Osteocyte (in vitro differentiated cells): ENCODE measurements at regions not wholly inside any gene's neighbourhood (a gene's known extent, or its start where the extent isn't known, plus 50 kb on each side); places are given as distances from the start of the nearest gene placed in this dataset.

Experiments
- DNase-seq: peaks from one replicate; pipeline ENCODE4 v3.0.0; 2021; ENCODE audit warnings: mixed read lengths; ENCODE audit not compliant: unreplicated experiment; ENCODE audit errors: extremely low spot score
- H3K27ac Mint-ChIP-seq: one replicate; pipeline ENCODE4 v1.8.0; 2021; ENCODE audit warnings: mild to moderate bottlenecking, mixed read lengths; ENCODE audit not compliant: unreplicated experiment
- H3K27me3 Mint-ChIP-seq: one replicate; pipeline ENCODE4 v1.8.0; 2021; ENCODE audit warnings: mixed read lengths; ENCODE audit not compliant: unreplicated experiment
- H3K36me3 Mint-ChIP-seq: one replicate; pipeline ENCODE4 v1.8.0; 2021; ENCODE audit warnings: mixed read lengths; ENCODE audit not compliant: unreplicated experiment
- H3K4me1 Mint-ChIP-seq: one replicate; pipeline ENCODE4 v1.8.0; 2021; ENCODE audit warnings: mixed read lengths; ENCODE audit not compliant: unreplicated experiment
- H3K4me3 Mint-ChIP-seq: one replicate; pipeline ENCODE4 v1.8.0; 2021; ENCODE audit warnings: mild to moderate bottlenecking, moderate library complexity, mixed read lengths; ENCODE audit not compliant: unreplicated experiment
- H3K9me3 Mint-ChIP-seq: one replicate; pipeline ENCODE4 v1.8.0; 2021; ENCODE audit warnings: mixed read lengths; ENCODE audit not compliant: unreplicated experiment
- TF ChIP-seq, protein P1 (sequence below): fragments of 200-600 bp; sonication (generic); IDR thresholded peaks from 2 replicates; pipeline ENCODE4 v1.5.0; 2021; ENCODE audit warnings: antibody characterized with exemption, mild to moderate bottlenecking, moderate library complexity

DNA sequence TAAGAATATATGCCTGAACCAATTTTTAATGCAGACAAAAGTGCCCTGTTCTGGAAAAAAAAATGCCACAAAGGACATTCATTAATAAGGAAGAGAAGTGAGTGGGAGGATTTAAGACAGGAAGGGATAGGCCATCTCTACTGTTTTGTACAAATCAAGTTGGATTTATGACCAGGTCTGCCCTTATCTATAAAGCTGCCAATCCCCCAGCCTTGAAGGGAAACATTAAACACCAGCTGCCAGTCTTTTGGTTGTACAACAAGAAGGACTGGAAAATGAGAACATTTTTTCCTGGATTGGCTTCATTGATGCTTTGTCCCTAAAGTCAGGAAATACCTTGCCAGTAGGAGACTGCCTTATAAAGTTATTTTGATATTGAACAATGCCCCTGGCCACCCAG is 444.0 kb downstream of the NPHP4 start:
- Mint-ChIP-seq H3K4me1 (no peaks in the 10 kb centered on the region), H3K9me3 (peaks cover 26% of the 10 kb centered on the region)

DNA sequence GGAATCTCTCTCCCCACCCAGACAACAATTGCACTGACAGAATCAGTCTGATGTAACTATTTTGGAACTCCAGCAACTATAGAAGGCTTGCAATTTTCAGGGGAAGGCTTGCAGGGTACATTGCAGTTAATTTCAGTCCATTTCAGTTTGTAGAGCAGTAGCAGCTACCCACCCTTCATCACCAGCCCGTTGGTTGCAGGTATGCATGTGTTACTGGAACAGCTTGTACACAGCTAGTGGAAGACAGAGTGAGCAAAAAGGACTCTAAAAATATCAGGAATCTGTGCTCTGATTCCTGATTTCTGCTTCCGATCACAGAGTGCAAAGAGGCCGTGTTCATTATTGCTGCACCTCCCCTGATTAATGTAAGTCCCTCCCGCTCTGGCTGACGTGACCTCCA is 449.0 kb downstream of the NPHP4 start:
- TF ChIP-seq, protein P1, sequence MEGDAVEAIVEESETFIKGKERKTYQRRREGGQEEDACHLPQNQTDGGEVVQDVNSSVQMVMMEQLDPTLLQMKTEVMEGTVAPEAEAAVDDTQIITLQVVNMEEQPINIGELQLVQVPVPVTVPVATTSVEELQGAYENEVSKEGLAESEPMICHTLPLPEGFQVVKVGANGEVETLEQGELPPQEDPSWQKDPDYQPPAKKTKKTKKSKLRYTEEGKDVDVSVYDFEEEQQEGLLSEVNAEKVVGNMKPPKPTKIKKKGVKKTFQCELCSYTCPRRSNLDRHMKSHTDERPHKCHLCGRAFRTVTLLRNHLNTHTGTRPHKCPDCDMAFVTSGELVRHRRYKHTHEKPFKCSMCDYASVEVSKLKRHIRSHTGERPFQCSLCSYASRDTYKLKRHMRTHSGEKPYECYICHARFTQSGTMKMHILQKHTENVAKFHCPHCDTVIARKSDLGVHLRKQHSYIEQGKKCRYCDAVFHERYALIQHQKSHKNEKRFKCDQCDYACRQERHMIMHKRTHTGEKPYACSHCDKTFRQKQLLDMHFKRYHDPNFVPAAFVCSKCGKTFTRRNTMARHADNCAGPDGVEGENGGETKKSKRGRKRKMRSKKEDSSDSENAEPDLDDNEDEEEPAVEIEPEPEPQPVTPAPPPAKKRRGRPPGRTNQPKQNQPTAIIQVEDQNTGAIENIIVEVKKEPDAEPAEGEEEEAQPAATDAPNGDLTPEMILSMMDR, result no peak
- no peak for DNase-seq
- H3K9me3 Mint-ChIP-seq, result peaks cover 21% of the 10 kb centered on the region
- H3K4me1 Mint-ChIP-seq, result no peaks in the 10 kb centered on the region
- no peaks in the 10 kb centered on the region for H3K27me3 Mint-ChIP-seq
- no peaks in the 10 kb centered on the region for H3K36me3 Mint-ChIP-seq
- no peak overlapping the region for H3K4me3 Mint-ChIP-seq
- no peak overlapping the region for H3K27ac Mint-ChIP-seq

More for the DNA sequence above, 444.0 kb downstream of the NPHP4 start:
- Mint-ChIP-seq H3K4me3 (no peak overlapping the region), H3K27me3 (no peaks in the 10 kb centered on the region), H3K36me3 (no peaks in the 10 kb centered on the region), H3K27ac (no peak overlapping the region)
- TF ChIP-seq, protein P1, result no peak
- DNase-seq, result no peak

DNA sequence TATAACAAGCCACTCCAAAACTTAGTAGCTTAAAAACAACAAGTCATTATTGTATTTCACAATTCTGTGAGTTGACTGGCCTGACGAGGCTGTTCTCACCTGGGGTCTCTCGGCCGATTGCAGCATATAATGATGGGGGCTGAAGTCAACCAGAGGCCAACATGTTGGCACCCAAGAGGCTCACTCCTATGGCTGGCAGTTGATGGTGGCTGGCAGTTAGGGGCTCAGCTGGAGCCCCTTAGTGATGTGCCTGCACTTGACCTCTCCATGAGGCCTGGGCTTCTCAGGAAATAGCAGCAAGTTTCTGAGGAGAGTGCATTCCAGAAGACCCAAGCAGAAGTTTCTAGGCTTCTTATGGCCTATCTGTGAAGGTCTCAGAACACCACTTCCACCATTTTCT is 459.4 kb downstream of the NPHP4 start:
- TF ChIP-seq, protein P1, result no peak
- no peaks in the 10 kb centered on the region for H3K4me1 Mint-ChIP-seq
- no peak for DNase-seq
- H3K27ac Mint-ChIP-seq, result no peak overlapping the region
- no peaks in the 10 kb centered on the region for H3K36me3 Mint-ChIP-seq
- no peaks in the 10 kb centered on the region for H3K27me3 Mint-ChIP-seq
- no peak overlapping the region for H3K4me3 Mint-ChIP-seq
- peaks cover 48% of the 10 kb centered on the region for H3K9me3 Mint-ChIP-seq

DNA sequence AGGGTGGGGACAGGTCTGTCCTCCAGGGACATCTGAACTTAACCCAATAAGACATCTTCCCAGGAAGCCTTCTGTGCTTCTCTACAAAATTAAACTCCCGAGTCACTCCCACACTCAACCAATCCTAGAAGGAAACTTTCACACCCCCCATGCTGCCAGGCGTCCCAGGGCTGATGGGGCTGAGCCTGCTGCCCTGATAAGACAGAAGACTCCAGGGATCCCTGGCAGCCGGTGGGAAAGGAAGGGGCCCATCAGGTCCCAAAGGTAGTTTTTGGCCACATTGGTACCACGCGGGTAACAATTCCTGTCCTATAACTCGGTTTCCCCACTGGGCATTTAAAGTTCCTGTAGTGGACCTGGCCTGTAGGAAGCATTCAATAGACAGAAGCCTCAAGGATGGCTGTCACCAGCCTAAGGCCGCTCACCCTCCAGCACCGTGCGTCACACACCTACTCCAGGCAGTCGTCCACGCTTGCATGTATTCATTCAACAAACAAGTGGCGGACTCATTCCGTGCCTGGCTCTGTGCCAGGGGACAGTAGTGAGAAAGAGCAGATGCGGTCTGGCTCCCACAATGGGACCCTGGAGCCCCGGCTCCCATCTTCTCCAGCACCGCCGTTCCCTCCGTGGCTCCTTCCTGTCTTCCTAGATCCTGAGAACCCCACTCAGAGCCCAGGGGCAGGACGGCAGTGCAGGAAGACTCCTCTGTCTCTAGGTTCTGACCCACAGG is 465.2 kb downstream of the NPHP4 start:
- Mint-ChIP-seq H3K27me3 (no peaks in the 10 kb centered on the region), H3K36me3 (no peaks in the 10 kb centered on the region), H3K9me3 (peaks cover 23% of the 10 kb centered on the region), H3K27ac (no peak overlapping the region), H3K4me1 (no peaks in the 10 kb centered on the region), H3K4me3 (no peak overlapping the region)
- no peak for DNase-seq
- TF ChIP-seq, protein P1, result no peak

DNA sequence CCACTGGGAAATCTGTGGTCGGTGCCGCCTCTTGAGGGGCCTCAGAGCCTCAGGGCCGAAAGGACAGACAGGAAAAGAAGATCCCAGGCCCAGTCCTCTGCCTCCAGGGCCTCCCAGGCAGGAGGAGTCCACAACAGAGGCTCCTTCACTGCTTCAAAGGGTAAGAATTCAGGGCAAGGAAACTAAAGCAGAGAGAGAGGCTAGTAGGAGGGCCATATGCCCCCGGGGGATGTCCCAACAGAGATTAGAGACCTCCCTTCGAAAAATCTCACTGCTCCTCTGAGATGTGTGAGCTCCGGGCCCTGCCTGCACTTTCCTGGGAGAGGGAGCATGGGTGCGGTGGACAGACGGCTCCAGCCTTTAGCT is 465.9 kb downstream of the NPHP4 start:
- Mint-ChIP-seq H3K36me3 (no peaks in the 10 kb centered on the region), H3K4me1 (no peaks in the 10 kb centered on the region), H3K9me3 (peaks cover 17% of the 10 kb centered on the region), H3K27me3 (no peaks in the 10 kb centered on the region), H3K4me3 (no peak overlapping the region), H3K27ac (no peak overlapping the region)
- TF ChIP-seq, protein P1, result no peak
- DNase-seq, result no peak
